GM18861 (cell line): ENCODE measurements at regions not wholly inside any gene's neighbourhood (a gene's known extent, or its start where the extent isn't known, plus 50 kb on each side); places are given as distances from the start of the nearest gene placed in this dataset.

Experiments used
- ATAC-seq: cut with Tn5 transposase; IDR thresholded peaks from one replicate; pipeline ENCODE4 v1.9.1; 2021; ENCODE audit not compliant: unreplicated experiment

- ATAC-seq = peak; percentile 83
Measured at GRCh38 chr12:40614923-40615322, 77.3 kb upstream of the CNTN1 start.

DNA sequence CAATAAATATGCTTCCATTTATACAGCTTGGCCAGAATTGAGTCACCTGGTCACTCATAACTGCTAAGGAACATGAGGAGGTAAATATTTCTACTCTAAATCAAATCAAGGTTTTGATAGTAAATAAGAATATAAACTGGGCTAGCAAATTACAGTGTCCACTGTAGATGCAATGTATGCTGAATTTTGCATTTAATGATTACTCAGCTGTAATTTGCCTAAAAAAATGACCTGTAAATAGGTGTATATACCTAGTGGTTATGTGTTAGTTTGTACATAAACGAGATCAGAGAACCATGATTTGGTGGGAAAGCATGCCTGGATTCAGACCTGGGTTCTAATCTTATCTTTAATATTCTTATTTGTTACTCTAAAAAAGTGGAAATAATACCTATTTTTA is 76.6 kb upstream of the CNTN1 start:
- ATAC-seq = no peak

- ATAC-seq = no peak
Measured at GRCh38 chr12:40616383-40616915, 75.8 kb upstream of the CNTN1 start.

- no peak for ATAC-seq
Measured at GRCh38 chr12:40618636-40619035, 73.6 kb upstream of the CNTN1 start.

DNA sequence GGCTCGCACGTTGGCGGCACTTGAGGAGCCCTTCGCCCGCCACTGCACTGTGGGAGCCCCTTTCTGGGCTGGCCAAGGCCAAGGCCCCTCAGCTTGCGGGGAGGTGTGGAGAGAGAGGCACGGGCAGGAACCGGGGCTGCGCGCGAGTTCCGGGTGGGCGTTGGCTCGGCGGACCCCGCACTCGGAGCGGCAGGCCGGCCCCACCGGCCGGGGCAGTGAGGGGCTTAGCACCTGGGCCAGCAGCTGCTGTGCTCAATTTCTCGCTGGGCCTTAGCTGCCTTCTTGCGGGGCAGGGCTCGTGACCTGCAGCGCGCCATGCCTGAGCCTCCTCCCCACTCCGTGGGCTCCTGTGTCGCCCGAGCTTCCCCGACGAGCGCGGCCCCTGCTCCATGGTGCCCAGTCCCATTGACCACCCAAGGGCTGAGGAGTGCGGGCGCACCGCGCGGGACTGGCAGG is 71.6 kb upstream of the CNTN1 start:
- ATAC-seq = no peak

DNA sequence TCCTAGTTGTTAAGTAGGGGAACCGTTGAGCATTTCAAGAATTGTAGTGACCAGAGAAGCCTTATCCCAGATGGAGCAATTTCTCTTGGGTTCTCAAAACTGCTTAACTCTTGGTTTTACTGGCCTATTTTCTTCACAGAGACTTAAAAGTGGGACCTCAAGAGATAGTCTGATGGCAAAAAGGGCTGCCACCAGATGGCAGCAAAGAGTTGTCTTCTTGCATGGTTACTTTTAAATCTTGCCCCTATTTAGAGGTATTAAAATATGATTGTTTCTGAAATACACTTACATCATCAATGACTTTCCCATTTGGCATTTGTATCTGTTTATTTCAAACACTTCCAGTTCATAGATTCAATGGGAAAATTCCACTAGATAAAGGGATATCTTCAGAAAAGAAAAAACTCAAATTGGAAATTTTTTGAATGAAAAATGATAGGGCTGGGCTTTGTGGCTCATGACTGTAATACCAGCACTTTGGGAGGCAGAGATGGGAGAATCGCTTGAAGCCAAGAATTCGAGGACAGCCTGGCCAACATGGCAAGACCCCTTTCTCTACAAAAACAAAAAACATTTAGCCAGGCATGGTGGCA is 69.9 kb upstream of the CNTN1 start:
- ATAC-seq = peak; percentile 71

- ATAC-seq = no peak
Measured at GRCh38 chr12:40632171-40632570, 60.1 kb upstream of the CNTN1 start.

DNA sequence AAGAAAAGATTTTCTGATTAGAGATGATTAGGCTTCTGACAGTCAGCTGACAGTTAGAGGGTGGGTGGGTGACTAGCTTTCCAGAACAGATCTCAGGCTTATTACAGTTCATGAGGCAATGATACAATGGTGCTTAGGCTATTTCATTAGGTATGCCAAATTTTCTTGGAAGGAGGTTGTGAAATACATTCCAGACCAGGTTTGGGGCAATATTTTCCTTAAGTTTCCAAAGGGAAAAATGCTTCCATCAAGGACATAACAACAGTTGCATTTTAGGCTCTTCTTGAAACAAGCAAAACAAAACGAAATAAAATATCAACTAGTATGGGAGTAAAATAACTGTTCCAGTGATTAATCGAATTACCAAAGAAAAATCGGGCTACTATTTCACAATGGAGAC is 59.3 kb upstream of the CNTN1 start:
- no peak for ATAC-seq

DNA sequence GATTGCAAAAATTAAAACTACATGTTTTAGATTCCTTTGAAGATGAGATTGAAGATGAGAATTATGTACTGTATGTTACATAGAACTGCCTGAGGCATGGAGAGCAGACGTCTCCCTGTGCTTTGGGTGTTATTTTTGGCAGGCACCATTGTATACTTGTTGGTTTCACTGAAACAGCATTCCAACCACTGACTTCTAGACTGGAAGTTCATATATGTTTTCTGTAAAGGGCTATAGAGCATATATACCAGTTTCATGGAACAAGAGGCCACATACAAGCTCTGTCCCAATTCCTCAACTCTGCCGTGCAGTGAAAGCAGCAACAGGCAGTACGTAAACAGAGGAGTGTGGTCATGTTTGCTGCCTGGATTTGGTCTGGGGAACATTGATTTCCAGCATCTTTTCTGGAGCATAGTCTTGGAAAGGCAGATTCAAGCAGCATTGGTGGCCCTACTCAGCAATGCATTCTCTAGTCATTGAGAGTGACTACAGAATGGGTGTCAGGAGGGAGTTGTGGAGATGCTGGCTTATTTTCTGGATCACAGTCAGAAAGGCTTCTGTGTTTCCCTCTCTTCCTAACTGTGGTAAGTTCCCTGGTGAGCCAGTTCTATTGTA is 57.6 kb upstream of the CNTN1 start:
- ATAC-seq = no peak

GRCh38 chr12:40635141-40635731 is 57.0 kb upstream of the CNTN1 start:
- no peak for ATAC-seq
